GM19240 (cell line): ENCODE measurements at regions not wholly inside any gene's neighbourhood (a gene's known extent, or its start where the extent isn't known, plus 50 kb on each side); places are given as distances from the start of the nearest gene placed in this dataset.
A peak's percentile ranks its signal among the peaks of the same experiment; 100 is the strongest.

Experiments used
- DNase-seq: peaks from one replicate; pipeline ENCODE4 v3.0.0; 2011; ENCODE audit warnings: low spot score; ENCODE audit not compliant: insufficient read length

DNA sequence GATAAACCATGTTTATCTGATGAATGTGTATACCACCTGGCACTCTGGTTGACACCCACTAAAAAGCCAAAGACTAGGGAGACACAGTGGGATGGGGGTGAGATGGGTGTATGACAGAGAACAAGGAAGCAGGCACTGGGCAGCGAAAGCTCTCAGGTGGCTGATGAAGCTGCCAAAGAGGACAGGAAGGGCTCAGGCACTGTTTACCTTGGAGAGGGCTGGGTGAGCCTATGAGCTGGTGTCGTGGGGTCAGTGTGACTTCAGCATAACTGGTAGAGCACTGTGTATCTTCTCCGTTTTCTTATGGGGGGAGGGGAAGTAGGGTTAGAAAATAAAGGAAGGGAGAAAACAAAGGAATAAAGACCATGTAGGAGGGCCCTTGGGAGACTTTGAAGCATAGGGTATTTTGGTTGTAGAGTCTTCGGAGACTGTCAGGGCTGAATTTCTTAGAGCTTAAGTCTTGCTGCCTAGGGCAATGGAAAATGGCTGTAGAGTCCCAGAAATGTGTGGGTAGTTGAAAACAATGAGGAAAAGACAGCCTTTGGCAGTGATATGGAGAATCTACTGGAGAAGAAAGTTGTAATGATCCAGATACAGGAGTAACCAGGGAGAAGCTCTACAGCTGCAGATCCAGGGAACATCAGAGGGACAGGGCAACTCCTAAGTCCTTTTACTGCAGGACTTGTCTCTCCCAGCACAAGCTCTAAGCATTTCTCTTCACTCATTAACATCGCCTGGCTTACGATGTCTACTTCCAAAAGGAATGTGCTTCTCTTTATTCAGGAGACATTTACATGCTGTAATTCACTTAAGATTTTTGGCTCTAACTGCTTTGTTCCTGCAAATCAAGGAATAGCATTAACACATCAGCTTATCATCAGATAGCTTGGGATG is 120.0 kb downstream of the AQP4 start:
- no peak for DNase-seq

DNA sequence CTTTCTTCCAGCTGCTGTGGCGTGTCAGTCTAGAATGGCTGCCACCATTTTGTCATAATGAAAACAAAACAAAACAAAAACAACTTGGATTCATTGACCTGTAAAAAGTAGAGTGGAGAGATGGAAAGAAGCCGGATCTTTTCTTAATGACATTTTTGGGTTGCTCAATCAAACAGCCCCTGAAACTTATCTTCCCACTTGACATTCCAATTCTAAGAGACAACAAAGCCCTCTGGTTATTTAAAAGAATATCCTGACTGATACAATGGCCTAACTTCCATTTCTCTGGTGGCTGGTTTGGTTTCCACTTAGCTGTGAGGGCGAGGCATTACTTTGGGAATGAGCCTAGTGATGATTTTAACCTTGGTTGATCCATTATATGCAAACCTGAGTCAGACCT is 123.7 kb downstream of the AQP4 start:
- no peak for DNase-seq

DNA sequence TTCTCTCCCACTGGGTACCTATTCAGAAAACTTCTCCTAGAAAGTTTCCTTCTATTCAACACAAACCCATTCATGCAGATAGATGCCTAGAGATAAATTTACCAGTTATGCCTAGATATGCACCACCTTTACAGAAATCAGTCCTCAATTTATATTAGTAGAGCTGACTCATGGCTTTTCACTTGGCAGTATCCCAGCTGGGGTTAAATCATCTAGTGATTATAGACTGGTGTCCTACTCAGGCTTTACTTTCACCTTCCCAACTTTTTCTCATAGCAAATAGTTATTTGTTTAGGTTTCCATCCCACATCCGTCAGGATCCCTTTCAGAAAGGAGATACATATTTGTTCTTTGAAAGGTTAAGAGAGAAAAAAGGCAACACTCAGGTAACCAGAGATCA is 124.5 kb downstream of the AQP4 start:
- DNase-seq: no peak

DNA sequence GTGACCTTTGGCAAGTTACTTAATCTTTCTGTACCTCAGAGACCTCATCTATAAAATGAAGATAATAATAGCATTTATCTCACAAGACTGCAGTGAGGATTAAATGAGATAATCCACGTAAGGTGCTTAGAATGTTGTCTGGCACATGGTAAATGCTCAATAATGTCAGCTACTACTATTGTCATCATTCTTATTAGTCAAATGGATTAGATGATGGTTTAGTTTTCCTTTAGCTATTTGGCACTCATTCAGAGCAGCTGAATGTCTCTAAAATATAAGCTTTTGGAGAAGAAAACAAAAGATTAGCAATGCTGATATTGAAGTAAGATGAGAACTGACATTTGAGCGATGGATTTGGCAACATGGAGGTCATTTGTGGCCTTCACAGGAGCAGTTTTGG is 125.1 kb downstream of the AQP4 start:
- DNase-seq: no peak

DNA sequence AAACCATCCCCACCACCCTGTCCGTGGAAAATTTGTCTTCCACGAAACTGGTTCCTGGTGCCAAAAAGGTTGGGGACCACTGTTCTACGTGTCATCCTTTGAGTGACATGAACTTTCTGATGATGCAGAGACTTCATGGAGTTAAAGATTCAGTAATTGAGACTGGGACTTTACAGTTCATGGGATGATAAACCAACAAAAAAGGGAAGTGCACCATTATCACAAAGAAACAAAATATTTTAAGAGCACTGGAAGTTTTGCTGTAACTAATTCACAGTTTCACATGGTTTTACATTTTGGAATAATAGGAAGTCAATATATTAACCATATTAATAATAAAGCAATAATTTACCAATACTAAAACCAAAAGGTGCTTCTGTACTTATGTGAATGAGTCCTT is 126.8 kb downstream of the AQP4 start:
- DNase-seq: no peak

DNA sequence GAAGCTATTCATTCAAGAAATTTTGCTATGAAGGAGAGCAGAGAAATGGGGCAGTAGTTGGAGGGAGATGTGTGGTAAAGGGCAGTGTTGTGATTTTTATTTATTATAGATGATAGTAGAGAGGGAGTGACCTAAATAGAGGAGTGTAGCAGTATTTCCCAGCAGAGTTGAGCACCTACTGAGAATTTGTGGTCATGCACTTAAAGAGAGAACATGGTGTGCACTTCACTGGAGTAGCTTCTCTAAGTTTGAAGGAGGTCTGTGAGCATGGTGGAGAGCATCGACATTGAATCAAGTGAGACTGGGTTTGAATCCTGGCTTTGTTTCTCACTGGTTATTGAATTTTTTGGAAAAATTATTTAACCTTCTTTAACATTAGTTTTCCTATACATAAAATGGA is 129.2 kb downstream of the AQP4 start:
- DNase-seq: no peak

DNA sequence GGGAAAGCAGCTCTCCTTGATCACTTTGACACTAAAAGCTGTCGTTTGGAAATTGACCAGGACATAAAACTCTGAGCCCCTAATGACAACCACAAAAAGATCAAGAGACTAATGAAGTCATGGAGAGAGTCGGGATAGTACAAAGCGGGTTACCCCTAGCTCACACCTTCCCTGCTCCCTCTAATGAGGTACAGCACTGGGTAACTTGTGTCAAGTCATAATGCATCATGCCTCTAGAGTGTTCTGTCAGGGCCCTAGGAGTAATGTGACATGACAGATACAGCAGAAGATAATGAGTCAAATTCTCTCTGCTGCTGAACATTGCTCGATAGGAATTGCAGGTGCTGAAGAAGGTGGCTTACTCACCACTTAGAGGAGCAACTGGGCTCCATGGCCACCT is 130.7 kb downstream of the AQP4 start:
- DNase-seq: no peak

DNA sequence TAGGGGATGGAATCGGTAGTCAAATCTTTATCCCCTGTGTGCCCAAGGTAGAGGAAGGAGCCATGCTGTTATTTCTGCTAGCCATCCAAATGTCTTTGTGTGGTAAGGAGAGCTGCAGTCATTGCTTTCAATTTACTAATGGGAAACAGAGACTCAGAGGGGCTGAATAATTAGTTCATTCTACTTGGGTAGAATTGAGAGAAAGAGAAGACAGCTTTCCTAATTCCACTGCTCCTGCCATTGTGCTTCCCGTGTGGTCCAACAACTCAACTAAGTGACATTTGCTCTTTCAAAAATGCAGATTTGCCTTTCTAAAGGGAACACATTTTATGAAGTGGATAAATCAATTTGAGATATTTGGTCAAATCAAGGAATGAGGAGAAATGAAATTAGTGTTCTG is 136.1 kb downstream of the AQP4 start:
- no peak for DNase-seq

DNA sequence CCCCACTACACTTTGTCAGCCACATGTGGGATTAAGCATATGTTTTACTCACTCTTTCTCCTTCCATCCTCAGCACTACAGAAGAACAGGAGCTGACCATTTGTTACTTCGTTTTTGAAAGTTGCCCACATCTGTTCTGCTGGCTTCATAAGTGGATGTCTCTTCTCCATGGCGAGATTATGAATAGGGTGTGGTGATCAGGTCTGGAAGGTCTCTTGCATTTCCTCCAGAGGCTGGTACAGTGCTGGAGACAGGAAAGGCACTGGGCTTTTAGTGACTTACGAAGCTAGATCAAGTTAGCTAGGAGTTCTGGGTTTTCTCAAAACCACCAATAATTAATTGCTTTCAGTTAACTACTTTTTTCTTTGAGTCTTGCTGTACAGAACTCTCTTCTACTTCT is 136.5 kb downstream of the AQP4 start:
- DNase-seq: no peak

DNA sequence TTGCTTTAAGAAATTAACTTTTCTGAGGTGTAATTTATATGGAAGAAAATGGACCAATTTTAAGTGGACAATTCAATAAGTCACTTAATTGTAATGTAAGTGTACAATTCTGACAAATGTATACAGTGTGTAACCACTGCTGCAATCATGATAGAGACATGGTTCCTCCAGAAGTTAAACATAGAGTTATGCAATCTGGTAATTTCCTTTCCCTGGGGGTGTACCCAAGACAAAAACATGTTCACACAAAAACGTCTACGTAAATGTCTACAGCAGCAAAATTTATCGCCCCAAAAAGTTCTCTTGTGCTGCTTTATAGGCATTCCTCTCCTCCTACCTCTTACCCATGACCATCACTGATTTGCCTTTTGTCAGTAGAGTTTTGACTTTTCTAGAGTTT is 141.5 kb downstream of the AQP4 start:
- no peak for DNase-seq

DNA sequence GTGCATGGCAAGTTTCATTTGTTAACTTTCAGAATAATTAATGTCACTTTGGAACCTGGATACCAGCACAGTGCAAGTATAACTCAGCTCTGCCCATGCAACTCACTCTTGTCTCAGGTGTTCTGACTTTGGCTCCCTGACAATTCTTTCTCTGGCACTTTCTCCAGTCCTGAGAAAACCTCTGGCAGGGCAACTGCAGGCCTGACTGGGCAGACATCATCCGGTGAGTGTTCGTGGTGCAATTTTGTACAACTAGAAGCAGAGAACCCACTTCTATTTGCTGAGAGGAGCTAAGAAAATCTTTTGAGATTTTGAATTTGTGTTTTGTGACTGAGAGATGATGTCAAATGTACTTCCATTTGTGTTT is 143.0 kb downstream of the AQP4 start:
- no peak for DNase-seq

DNA sequence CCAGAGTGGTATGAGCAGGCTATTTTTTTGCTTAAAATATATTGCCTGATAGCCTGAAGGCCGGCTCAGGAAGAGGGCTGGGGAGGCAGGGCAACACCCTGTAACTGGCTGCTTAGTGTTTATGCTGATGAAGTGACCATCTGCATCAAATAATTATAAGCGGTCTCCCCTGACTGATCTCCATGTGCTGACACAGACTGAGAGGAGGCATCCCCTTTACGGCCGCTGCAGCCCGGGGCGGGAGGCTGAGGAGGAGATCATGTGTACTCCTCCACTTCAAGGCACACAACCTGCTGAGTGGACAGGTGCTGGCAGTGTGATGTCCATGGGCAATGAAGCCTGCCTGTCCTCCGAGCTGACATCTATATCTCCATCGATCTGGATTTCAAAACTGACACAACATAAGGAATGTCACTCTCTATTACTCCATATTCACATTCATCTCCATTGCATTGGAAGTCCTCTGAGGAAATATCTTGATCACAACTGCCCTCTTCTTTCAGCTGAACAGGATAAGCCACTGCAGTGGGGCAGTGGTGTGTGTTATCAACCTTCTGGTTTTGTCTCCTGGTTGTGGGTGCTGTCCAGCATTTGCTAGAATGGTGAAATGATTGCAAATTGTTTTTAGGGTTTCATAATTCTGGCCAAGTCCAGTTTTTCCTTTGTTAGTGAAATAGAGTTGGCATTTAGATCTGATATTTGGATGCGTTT is 143.5 kb downstream of the AQP4 start:
- DNase-seq: no peak

DNA sequence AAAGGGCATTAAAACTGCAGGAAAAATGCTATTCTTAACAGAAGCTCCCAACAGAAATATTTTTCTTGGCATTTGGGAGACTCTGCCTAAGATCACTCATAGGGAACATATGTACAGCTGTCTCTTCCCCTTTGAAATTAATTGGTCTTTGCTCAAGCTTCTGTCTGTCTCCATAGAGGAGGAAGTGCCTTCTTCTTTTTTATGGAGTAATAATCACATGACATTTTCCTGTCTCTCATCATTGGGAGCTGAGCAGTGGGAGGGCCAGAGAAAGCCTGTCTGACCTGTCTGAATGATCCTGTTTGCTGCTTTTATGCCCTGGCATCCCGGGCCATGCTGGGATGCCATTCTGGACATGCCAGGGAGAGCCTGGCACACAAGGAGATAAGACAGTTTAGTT is 145.6 kb downstream of the AQP4 start:
- no peak for DNase-seq

DNA sequence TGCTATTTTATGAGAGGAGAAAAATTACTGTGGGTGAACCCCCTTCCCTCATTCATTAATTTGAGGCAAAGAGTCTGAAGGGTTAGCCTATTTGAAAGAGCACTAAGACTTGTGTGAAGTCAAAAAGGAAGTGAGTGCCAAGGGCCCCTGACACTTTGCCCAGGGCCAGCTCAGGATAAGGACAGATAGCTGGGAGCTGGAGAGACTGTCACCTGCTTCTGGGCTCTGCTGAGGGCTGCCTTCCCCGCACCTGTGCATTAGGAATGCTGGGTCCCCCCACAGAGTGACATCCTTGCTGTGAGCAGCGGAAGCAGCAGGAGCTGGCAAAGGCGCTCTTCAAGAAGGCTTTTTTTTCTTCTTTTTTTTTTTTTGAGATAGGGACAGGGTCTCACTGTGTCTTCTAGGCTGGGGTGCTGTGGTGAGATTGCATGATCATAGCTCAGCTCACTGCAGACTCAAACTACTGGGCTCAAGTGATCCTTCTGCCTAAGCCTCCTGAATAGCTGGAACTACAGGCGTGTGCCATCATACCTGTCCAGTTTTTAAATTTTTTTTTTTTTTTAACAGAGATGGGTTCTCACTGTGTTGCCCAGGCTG is 148.3 kb downstream of the AQP4 start:
- DNase-seq: no peak

DNA sequence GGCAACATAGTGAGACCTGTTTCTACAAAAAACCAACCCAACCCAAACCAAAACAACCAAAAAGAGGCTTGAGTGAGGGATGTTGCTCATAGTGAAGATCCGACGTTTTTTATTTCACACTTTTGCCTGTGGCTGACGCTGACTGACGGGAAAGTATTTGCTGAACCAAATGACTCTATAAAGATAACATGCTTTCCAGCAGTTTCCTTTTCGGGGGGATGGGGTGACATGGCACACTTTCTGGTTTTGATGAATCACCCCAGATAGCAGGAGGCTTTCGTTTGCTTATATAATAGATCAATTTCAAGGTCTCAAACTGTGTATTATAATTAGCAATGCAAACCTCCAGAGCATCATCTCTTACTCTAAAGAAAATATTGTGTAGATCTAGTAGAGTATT is 150.8 kb downstream of the AQP4 start:
- no peak for DNase-seq

DNA sequence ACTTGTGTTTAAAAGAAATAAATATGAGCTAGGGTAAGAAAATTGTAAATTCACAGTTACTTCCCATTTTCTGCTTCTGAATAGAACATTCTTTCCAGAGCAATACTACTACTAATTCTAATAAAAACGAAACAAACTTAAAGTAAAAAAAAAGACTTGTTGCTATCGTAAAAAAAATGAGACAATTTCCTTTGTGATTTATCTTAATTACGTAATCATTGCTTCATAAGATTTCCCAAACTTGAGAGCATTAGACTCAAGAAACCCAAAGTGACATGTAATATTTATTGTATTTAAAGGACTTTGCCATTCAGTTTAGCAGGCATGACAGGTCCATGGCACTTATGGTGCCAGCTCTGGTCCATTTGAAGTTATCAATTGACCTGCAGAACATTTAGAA is 153.8 kb downstream of the AQP4 start:
- DNase-seq: no peak

DNA sequence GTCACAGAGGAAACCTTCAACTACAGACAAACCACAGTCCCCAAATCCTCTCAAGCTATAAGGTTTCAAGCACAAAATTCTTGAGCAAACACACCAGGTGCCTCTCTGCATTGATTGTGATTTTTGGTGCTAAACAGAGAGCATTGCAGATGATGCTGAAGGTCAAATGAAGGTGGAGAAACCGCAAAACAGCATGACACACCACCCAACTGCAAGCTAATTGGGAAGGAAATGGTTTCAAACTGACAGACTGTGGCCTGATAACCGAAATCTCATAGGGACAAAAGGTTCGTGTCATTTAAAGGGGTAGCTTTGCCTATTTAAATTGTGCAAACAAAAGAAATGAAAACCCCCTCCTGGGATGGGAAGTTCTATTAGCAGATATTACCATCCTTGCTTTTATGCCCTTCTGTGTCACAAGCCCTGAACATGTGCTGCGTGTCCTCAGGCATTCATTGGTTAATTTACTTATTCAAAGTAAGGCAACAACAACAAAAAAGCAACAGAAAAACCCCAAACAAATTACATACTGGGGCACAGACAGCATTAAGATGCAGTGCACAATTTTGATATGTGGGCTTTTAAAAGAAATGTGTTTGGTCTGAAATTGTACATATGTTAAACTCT is 154.9 kb downstream of the AQP4 start:
- DNase-seq: peak; percentile 17

DNA sequence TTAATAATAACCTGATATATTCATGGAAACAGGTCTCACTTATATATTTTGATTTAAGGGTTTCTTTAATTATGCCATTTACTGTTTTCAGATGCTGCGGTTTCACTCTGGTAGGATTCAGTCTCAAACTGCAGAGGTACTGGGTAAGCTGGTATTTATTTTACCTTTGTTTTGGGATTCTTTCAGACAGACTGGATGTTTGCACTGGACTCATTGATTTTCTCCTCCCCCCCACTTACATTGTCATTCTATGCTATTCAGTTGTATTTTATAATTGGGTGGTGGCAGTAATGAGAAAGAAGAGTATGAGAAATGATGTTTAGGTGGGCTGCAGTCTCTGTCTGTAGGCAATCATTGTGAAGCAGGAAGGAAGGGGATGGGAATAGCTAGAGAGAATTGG is 155.6 kb downstream of the AQP4 start:
- DNase-seq: no peak

DNA sequence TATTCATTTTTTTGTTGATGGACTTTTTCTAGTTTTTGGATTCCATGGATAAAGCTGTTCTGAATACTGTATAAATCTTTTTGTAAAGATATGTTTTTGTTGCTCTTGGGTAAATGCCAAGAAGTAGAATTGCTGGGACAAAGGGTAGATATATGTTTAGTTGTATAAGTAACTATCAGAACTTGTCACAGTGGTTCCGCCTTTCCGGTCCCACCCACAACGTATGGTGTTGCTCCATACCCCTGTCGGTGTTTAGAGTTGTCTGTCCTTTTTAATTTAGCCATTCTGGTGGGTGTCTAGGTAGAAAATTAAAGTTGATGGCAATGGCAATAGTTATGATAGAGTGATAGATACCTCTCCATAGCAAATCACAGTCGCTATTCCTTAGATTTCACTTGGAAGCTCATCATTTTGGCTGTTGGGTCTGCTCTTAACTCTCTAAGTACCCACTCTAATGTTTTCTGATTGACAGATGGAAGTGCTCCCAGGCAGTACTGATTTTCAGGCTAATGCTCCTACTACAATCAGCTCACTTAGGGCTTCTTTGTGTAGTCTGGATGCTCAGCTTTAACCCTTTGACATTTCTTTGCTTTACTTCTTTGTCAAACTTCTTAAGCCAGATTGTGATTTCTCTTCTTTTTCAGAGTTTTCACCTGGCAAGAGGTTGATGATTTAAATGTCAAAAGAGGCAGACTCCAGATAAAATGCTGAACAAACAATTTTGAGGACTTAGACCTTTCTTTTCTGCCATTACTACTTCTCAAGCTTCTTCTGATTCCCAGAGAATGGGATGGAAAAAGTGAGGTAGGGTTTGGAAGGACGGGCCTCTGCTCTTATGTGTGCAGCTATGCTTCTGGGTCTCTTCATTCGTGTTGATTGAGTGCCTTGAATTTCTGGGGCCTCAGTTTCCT is 156.4 kb downstream of the AQP4 start:
- no peak for DNase-seq

DNA sequence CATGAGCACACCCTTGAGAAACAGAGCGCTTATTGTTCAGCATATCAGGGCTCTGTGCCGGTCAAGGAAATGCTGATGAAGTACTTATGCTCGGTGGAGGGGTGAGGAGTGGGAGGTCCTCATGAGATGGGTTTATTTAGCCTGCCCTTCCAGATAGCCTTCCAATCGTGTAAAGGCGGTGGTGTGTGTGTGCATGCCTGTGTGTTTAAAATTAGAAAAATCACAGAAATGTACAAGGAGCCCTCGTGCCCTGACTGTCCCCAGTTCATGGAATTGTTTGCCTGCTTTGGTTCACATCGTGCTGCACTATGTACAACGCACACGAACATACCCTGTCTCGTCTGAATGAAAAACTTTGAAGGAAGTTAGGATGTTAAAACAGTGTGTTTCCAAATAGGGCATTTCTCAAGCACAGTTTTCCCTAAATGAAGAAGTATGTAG is 158.6 kb downstream of the AQP4 start:
- DNase-seq: no peak

DNA sequence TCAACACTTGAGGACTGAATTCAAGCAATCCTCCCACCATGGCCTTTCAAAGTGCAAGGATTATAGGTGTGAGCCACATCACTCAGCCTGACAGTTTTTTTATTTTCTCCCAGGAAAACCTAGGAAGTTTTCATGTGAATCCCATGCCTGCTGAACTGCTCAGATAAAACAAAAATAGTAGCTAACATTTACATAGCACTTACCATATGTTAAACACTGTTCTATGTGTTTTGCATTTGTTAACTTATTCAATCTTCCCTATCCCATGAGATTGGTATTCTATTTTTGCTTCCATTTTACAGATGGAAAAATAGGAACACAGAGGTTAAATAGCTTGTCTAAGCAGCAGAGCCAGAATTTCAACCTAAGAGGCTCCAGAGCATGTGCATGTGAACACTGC is 157.4 kb upstream of the KCTD1 start:
- no peak for DNase-seq
